Aorta (tissue), 5 donors: ENCODE measurements at regions not wholly inside any gene's neighbourhood (a gene's known extent, or its start where the extent isn't known, plus 50 kb on each side); places are given as distances from the start of the nearest gene placed in this dataset.

ENCODE experiments used
- ATAC-seq: fragments of 200-7000 bp; cut with Tn5 transposase; one replicate; pipeline ENCODE4 v1.9.1; 2022; ENCODE audit warnings: moderate library complexity; ENCODE audit not compliant: low FRiP score
- DNase-seq, 2 donors: peaks; one replicate each; pipeline ENCODE4 v3.0.0-alpha.2; 2020
- H3K27ac ChIP-seq, 2 donors: one replicate each; pipeline ENCODE4 v1.5.1; 2013; ENCODE audit warnings: low read length in 2 of 2, mild to moderate bottlenecking in 2 of 2, moderate library complexity in 2 of 2, control low read depth in 1 of 2, inconsistent platforms in 1 of 2, low read depth in 1 of 2
- H3K27me3 ChIP-seq, 2 donors: one replicate each; pipeline ENCODE4 v1.6.1; 2013; ENCODE audit warnings: control low read depth in 1 of 2, low read length in 1 of 2, mild to moderate bottlenecking in 1 of 2, moderate library complexity in 1 of 2; ENCODE audit not compliant: insufficient read depth in 2 of 2, control insufficient read depth in 1 of 2
- H3K36me3 ChIP-seq, 2 donors: one replicate each; pipeline ENCODE4 v1.6.1; 2013; ENCODE audit warnings: control low read depth in 1 of 2, low read length in 1 of 2, mild to moderate bottlenecking in 1 of 2; ENCODE audit not compliant: insufficient read depth in 2 of 2, control insufficient read depth in 1 of 2
- H3K4me1 ChIP-seq, 2 donors: one replicate each; pipeline ENCODE4 v1.6.1; 2013; ENCODE audit warnings: low read length in 2 of 2, control low read depth in 1 of 2, mild to moderate bottlenecking in 1 of 2, moderate library complexity in 1 of 2; ENCODE audit not compliant: insufficient read depth in 2 of 2, control insufficient read depth in 1 of 2
- H3K4me3 ChIP-seq, 2 donors: one replicate each; pipeline ENCODE4 v1.5.1; 2013; ENCODE audit warnings: low read length in 2 of 2, control low read depth in 1 of 2, mild to moderate bottlenecking in 1 of 2
- H3K9me3 ChIP-seq: one replicate; pipeline ENCODE4 v1.6.1; 2013; ENCODE audit warnings: mild to moderate bottlenecking, low read length; ENCODE audit not compliant: control insufficient read depth
- WGBS, 2 donors: extraction: QIAGEN DNeasy Blood & Tissue Kit; methylation state at CpG; one replicate each; pipeline ENCODE4 v1.1.7; 2013; 5-methylcytosine and 5-hydroxymethylcytosine counted together
- intact Hi-C, 2 donors: fragments of 100-400 bp; cut with DNase I; formaldehyde crosslinking; loops; one replicate each; pipeline versions ENCODE4 v1.14.2 to v1.15.0; 2022
- donor health status: healthy with polysubstance abuse.
- donor health status: Bipolar disorder and iron deficiency.
- donor health status: DM: no; HTN: no; CAD: no.
- donor health status: DM: no; HTN: no; CAD: no.
- donor health status: DM: yes; HTN: yes; CAD: no.

DNA sequence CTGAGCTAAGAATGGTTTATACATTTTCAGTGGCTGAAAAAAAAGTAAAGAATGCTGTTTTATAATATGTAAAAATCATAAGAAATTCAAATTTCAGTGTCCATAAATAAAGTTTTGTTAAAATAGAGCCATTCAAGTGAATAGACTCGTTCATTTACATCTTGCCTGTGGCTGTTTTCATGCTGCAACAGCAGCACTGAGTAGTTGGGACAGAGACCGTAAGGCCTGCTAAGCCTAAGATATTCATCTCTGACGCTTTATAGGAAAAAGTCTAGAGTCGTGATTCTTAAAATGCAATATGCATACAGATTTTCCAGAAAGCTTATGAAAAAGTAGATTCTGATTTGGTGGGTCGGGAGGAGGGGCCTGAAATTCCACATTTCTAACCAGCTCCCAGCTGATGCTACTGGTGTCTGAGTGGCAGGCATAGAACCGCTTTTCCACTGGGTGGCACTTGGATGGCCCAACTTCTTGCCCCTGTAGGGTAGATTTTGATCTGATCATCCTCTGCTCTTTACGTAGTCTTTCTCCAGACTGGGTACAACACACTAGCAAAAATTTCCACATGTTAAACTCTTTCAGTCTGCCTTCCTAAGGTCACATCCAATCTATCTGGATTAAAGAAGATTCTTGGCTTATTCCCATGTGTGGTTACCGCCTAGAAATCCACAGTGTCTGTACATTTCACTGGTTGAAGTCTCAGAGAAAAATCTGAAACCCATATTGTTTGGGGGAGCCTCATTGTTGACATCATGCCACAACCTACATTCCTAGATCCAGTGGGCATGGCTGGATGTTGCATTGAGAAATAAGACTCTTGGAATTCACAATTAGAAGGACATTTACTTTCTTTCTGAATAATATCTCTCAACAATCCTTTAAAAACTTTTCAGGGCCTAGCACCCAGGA lies 151.2 kb downstream of the C12orf75 start:
- H3K4me1 ChIP-seq = no peaks in the 10 kb centered on the region
- 98% methylated on average over 8 of the region's 8 CpGs for WGBS, 2 donors
- no peak for ATAC-seq

DNA sequence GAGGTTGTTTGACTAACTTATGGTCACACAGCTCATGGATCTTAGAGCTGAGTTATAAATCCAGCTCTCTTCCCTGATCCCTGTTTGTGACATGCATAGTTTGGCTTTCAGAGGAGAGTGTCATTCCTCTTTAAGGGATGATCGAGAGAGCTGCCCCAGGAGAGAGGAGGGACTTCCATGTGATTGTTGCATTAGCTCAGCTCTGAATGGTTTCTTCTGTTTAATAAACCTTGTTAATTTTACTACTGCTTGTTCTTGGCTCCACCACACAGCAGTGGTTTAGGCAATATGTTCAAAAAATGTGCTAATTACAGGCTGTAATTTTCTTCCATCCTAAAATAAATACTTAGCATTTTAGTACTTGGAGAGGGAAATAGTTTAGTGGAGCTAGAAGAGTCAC lies 152.5 kb downstream of the C12orf75 start:
- H3K36me3 ChIP-seq = no peaks in the 10 kb centered on the region

More for the DNA sequence above, 151.2 kb downstream of the C12orf75 start:
- Histone ChIP-seq H3K36me3 (no peaks in the 10 kb centered on the region), H3K9me3 (no peaks in the 10 kb centered on the region), H3K27ac (no peak overlapping the region), H3K27me3 (no peaks in the 10 kb centered on the region), H3K4me3 (no peak overlapping the region)
- intact Hi-C loops = no loop called here
- no peak for DNase-seq

DNA sequence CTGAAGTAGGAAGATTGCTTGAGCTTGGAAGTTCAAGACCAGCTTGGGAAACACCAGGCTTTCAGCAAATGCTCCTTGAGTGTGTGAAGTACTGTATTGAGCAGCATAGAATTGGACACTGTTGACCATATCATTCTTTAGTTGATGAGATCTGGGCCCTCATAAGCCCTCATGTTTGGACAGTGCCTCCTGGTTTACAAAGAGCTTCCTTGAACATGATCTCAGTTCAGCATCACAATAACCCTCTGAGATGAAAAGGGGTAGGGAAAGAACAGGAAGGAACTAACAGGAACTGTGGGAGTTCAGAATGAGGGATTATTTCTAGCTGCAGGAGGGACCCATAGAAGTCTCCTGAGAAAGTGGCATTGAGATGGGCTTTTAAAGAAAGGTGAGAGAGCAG lies 153.2 kb downstream of the C12orf75 start:
- Histone ChIP-seq H3K27me3 (no peaks in the 10 kb centered on the region), H3K36me3 (no peaks in the 10 kb centered on the region), H3K9me3 (no peaks in the 10 kb centered on the region), H3K4me3 (no peak overlapping the region), H3K27ac (no peak overlapping the region), H3K4me1 (no peaks in the 10 kb centered on the region)
- ATAC-seq = no peak
- no peak for DNase-seq
- intact Hi-C loops = no loop called here

More for the DNA sequence above, 152.5 kb downstream of the C12orf75 start:
- intact Hi-C loops = no loop called here
- Histone ChIP-seq H3K4me1 (no peaks in the 10 kb centered on the region), H3K27me3 (no peaks in the 10 kb centered on the region), H3K27ac (no peak overlapping the region), H3K4me3 (no peak overlapping the region), H3K9me3 (no peaks in the 10 kb centered on the region)
- DNase-seq (no peak), ATAC-seq (no peak)
- WGBS, 2 donors = 83 to 88% methylated on average over 1 of the region's 1 CpG

DNA sequence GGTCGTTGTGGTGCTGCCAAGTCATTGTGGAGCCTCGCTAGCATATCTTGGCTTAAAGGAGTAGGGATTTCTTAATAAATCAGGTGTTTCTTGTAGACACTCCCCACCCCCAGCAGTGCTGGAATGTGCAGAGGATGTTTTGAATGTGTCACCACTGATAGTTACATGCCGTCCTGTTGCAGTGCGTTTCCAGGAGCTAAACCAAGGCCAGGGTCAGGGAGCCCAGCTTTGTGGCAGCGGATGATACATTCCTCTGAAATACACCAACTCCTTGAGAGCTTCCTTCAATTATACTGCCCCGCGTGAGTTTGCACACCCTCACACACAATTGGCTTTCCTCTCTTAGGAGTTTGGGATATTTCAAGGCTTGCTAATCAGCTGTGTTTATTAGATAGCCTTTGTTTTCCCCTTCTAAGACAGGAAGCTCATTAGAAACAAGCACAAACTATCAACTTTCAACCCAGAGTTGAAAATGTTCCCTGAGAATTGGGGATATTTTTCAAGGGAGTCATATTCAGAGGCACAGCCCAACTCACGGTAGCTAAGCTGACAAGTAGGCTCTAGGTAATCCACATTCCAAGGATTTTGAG lies 154.9 kb downstream of the C12orf75 start:
- no peak overlapping the region for H3K4me3 ChIP-seq
- H3K27ac ChIP-seq = no peak overlapping the region
- intact Hi-C loops = no loop called here
- no peaks in the 10 kb centered on the region for H3K36me3 ChIP-seq
- WGBS, 2 donors = 90 to 91% methylated on average over 8 of the region's 8 CpGs
- no peaks in the 10 kb centered on the region for H3K9me3 ChIP-seq
- H3K27me3 ChIP-seq = no peaks in the 10 kb centered on the region
- DNase-seq (no peak), ATAC-seq (peak; percentile 29)
- no peaks in the 10 kb centered on the region for H3K4me1 ChIP-seq

DNA sequence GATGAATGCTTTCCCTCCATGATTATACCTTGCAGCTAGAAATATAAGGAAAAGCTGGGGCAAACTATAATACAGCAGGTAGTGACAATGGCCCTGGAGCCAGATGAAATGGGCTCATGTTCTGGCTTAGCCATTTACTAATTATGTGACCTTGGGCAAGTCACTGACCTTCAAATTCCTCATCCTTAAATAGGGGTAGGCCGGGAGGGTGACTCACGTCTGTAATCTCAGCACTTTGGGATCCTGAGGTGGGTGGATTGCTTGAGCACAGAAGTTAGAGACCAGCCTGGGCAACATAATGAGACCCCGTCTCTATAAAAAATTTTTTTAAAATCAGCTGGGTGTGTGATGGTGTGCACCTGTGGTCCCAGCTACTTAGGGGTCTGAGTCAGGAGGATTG lies 155.4 kb downstream of the C12orf75 start:
- Histone ChIP-seq H3K36me3 (no peaks in the 10 kb centered on the region), H3K27ac (no peak overlapping the region), H3K27me3 (no peaks in the 10 kb centered on the region), H3K4me3 (no peak overlapping the region), H3K9me3 (no peaks in the 10 kb centered on the region), H3K4me1 (no peaks in the 10 kb centered on the region)
- ATAC-seq = no peak
- 84 to 86% methylated on average over 3 of the region's 3 CpGs for WGBS, 2 donors
- DNase-seq = no peak
- intact Hi-C loops = no loop called here

DNA sequence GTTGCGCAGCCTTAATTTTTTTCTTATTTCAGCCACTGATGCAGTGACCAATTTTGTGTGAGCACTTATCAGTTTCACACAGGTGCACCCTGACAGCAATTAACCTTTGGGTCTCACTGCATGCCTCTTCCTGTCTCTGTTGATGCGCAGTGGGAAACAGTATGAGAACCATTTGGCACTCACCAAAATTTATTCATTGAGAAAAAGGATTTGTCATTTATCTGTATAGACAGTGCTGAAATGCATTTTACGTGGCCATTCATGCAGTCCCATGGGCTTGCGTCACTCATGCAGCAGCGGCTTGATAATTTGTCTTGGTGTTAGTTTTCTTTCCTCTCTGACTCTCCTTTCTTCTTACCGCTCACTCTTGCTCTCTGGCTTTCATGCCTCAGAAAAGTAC lies 157.5 kb downstream of the C12orf75 start:
- no peaks in the 10 kb centered on the region for H3K36me3 ChIP-seq
- no peak overlapping the region for H3K27ac ChIP-seq
- no peak for ATAC-seq
- no peaks in the 10 kb centered on the region for H3K4me1 ChIP-seq
- H3K4me3 ChIP-seq = no peak overlapping the region
- intact Hi-C loops = no loop called here
- no peaks in the 10 kb centered on the region for H3K9me3 ChIP-seq
- no peak for DNase-seq
- WGBS, 2 donors = 84 to 85% methylated on average over 6 of the region's 6 CpGs
- no peaks in the 10 kb centered on the region for H3K27me3 ChIP-seq

DNA sequence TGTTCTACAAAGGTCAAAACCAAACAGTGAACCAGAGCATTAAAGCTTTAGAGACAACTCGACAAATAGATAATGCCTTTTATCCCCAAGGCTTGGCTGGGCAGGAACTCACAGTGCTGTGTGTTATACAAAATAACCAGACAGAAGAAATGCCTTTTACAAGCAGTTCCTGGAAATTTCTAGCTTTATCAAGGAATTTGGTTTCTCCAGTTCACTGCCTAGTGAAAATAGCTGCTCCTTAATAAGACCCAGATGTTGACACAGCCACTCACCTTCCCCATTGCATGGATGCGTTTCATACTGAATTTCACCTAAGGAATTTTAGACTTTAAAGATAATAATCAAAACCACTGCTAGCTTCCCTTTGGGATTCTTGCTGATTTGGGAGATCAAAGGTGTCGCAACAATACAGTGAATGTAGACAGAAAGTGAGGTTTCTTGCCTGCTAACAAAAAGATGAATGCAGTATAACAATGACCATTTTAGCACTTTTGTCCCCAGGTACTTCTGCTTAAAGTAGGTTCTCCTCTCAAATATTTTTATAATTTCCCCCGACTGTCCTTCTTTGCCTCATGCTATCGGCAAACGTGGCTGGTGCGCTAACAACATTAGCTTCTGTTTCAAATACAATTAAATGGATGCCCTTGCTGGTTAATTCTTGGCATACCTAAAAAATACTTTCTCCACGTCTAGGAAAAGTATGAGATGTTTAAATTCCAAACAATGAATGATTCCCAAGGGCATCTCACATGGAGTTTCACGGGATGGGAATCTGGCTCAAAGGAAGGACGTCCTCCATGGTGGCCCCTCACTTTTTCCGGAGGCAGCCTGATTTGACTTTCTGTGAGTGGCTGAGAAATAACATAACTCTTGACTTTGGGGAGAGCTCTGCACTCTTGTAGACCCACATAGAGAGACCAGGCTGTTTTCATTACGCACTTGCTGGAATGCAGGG lies 162.4 kb downstream of the C12orf75 start:
- no peaks in the 10 kb centered on the region for H3K9me3 ChIP-seq
- intact Hi-C loops = no loop called here
- WGBS, 2 donors = 59 to 66% methylated on average over 12 of the region's 12 CpGs

DNA sequence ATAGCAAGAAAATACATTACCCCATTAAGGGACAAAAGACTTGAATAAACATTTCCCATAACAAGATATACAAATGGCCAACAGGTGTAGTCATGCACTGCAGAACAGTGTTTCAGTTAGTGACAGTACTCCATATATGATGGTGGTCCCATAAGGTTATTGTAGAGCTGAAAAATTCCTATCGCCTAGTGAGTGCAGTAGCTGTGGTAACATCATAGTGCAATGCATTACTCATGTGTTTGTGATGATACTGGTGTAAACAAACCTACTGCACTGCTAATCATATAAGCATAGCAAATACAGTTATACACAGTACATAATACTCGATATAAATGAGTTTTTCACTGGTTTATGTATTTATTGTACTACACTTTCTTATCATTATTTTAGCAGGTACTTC lies 168.7 kb downstream of the C12orf75 start:
- Histone ChIP-seq H3K9me3 (no peaks in the 10 kb centered on the region), H3K4me3 (no peak overlapping the region), H3K27me3 (no peaks in the 10 kb centered on the region), H3K4me1 (no peaks in the 10 kb centered on the region), H3K36me3 (no peaks in the 10 kb centered on the region), H3K27ac (no peak overlapping the region)
- ATAC-seq (no peak), DNase-seq (no peak)
- WGBS, 2 donors = 92% methylated on average over 2 of the region's 2 CpGs
- intact Hi-C loops = no loop called here

More for the DNA sequence above, 162.4 kb downstream of the C12orf75 start:
- ATAC-seq (no peak), DNase-seq (no peak)
- Histone ChIP-seq H3K27ac (no peak overlapping the region), H3K4me1 (no peaks in the 10 kb centered on the region), H3K27me3 (no peaks in the 10 kb centered on the region), H3K4me3 (no peak overlapping the region), H3K36me3 (no peaks in the 10 kb centered on the region)
